GM12874 (cell line): ENCODE measurements at regions not wholly inside any gene's neighbourhood (a gene's known extent, or its start where the extent isn't known, plus 50 kb on each side); places are given as distances from the start of the nearest gene placed in this dataset.

Experiments
- CTCF ChIP-seq: IDR thresholded peaks from 2 replicates; pipeline ENCODE4 v1.5.1; 2011; ENCODE audit warnings: low read depth, mild to moderate bottlenecking, control low read depth, low read length, moderate library complexity; ENCODE audit not compliant: insufficient read depth

GRCh38 chr6:761997-762396 lies 69.1 kb upstream of the EXOC2 start:
- no peak for TF ChIP-seq CTCF

GRCh38 chr6:760982-761955 lies 68.3 kb upstream of the EXOC2 start:
- TF ChIP-seq CTCF, result no peak

- no peak for TF ChIP-seq CTCF
Measured at GRCh38 chr6:759729-760128, 66.8 kb upstream of the EXOC2 start.

- TF ChIP-seq CTCF, result no peak
Measured at GRCh38 chr6:756224-756623, 63.3 kb upstream of the EXOC2 start.

GRCh38 chr6:754202-754601 lies 61.3 kb upstream of the EXOC2 start:
- TF ChIP-seq CTCF, result no peak

GRCh38 chr6:753486-753885 lies 60.5 kb upstream of the EXOC2 start:
- no peak for TF ChIP-seq CTCF

- TF ChIP-seq CTCF, result no peak
Measured at GRCh38 chr6:752438-752837, 59.5 kb upstream of the EXOC2 start.
